IMR-90 (cell line): ENCODE measurements at regions not wholly inside any gene's neighbourhood (a gene's known extent, or its start where the extent isn't known, plus 50 kb on each side); places are given as distances from the start of the nearest gene placed in this dataset.
"Not testable (repeated sequence)": the region's sequence is repeated elsewhere in the genome, so short reads cannot be mapped to it uniquely, and the experiment has no call there.

Experiments used
- CTCF ChIP-seq: conservative IDR thresholded peaks from 2 replicates; pipeline ENCODE4 v1.5.1; 2012; ENCODE audit warnings: mild to moderate bottlenecking, low read depth, low read length, improper control_type of control experiment
- POLR2A ChIP-seq: IDR thresholded peaks from 2 replicates; pipeline ENCODE4 v1.6.1; 2012; ENCODE audit warnings: mild to moderate bottlenecking, low read depth, low read length
- RAD21 ChIP-seq: IDR thresholded peaks from 2 replicates; pipeline ENCODE4 v1.6.1; 2012; ENCODE audit warnings: low read length, improper control_type of control experiment
- RCOR1 ChIP-seq: IDR thresholded peaks from 2 replicates; pipeline ENCODE4 v1.6.1; 2012; ENCODE audit warnings: mild to moderate bottlenecking, low read length, improper control_type of control experiment; ENCODE audit not compliant: insufficient replicate concordance
- RFX5 ChIP-seq: IDR thresholded peaks from 2 replicates; pipeline ENCODE4 v1.8.0; 2012; ENCODE audit warnings: low read depth, mild to moderate bottlenecking, low read length, moderate library complexity

GRCh38 chr3:151587659-151588058 lies 126.8 kb upstream of the IGSF10 start:
- not testable (repeated sequence) for TF ChIP-seq POLR2A, CTCF, RAD21, RCOR1, RFX5
